GM21723 (cell line): ENCODE measurements at regions not wholly inside any gene's neighbourhood (a gene's known extent, or its start where the extent isn't known, plus 50 kb on each side); places are given as distances from the start of the nearest gene placed in this dataset.
"Not testable (repeated sequence)": the region's sequence is repeated elsewhere in the genome, so short reads cannot be mapped to it uniquely, and the experiment has no call there.

Source experiments
- ATAC-seq: cut with Tn5 transposase; IDR thresholded peaks from one replicate; pipeline ENCODE4 v1.9.1; 2021; ENCODE audit warnings: mild to moderate bottlenecking, moderate library complexity; ENCODE audit not compliant: unreplicated experiment

DNA sequence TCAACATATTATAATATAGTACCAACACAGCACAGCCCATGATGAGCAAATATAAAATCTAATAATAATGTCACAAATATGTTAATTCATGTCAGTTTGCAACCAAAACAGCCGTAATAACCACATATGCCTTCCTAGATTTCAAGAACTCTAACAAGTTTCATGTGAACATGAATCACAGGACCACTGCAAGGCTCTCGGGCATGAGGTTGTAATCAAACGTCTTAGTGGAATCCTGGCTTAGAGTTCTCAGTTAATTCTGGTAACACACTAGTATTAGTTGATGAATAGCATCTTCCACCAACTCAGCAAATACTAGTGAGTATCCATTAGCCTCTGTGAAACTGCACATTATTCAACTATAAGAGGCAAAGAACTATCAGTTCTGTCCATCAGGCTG is 379.3 kb upstream of the TENM3 start:
- no peak for ATAC-seq

DNA sequence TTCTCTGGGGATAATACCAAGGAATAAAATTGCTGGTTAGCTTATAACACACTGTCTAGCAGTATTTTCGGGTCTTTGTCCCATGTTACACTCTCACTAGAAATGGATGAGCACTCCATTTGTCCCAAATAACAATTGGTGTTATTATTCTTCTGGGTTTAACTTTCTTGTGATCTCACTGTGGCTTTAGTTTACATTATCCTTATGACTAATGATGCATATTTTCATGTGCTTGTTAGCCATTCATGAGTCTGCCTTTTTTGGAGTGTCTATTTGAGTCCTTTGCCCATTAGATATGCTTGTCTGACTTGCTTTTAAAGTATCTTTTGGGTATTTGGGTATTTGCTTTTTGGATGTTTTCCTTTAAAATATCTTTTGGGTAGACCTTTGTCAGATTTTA is 372.9 kb upstream of the TENM3 start:
- no peak for ATAC-seq

DNA sequence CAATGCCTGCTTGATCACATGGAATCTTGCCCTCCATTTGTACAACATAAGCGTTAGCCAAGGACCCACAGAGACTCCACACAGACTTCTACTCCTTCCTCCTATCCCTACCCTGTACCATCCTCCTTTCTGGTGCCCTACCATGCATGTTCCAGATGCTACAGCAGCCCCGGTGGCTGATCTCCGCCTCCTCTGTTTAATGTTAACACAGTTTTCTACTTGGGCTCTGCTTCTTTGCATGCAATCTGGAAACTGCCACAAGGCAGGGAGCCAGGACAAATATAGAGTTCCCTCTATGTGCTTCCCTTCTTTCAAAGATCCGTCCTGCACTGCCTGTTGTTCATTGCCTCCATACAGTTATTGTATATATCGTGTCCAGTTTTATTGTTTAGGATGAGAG is 368.6 kb upstream of the TENM3 start:
- no peak for ATAC-seq

DNA sequence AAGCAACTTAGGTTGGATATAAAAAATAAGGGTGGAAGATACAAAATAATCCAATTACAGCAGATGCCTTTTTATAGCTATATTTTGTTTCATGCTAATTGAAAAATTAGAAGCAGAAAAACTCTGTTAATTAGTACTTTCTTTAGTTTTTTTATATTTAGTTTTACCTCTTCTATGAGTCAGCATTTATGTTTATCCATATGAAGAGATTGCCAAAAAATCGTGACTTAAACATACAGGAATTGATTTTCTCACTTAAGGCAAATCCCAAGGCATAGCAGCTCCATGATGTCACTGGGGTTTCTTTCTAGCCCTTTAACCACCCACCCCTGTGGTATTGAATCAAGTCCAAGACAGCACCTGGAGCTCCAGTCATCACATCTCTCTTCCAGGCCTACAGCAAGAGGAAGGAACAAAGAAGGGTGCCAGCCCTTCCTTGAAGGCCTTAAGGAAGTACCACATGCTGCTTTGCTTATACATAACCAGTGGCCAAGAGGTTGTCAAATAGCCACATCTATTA is 365.8 kb upstream of the TENM3 start:
- ATAC-seq: no peak

DNA sequence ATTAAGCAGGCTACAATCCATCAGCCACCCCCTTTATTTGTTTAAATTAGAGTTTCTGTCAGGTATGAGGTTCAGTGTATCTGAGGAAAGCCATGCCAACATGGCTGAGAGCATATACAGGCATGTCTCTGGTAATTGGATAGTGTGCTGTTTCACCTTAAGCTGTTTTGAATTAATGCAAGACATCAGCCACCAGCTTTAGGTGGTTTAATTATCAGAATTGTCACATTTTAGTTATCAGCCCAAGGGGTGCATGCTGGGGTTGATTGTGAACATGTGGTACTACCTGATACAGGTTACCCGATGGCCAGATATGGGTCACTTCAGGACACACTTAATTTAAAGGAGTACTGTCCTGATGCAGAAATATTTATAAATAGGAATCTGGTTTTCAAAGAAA is 353.2 kb upstream of the TENM3 start:
- ATAC-seq: no peak

DNA sequence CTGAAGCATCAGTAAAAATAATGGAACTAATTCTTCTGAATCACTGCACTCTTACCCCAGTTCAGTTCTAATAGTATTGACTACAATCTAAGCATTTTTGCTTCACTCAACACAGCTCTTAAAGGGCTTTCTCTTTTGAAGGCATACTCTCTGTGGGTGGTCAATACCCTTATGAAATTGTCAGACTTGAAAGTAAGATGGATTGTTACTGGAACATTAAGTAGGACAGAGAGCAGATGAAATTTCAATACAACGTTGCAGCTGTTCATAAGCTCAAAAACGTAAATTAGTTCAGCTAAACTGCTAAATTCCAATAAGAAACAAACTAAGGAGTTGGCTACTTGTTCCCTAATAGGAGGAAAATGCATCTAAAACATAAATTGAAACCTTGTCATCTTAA is 352.3 kb upstream of the TENM3 start:
- ATAC-seq: no peak

DNA sequence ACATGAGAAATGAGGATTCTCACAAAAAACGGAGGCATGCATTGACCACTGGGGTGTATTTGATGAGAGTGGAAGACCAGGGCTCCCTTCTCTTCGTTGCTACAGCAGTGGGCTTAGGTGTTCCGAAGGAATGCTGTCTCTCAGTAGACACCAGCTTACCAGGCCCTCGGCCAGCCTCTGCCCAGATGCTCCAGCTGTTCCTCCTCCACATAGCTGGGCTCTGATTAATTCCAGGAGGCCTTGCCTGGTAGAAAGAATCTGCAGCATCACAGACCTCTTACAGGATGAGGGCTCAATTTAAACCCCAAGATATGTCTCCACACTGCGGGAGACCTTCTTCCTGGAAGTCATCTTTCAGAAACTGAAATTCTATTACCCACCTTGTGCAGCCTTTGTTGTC is 346.6 kb upstream of the TENM3 start:
- no peak for ATAC-seq

DNA sequence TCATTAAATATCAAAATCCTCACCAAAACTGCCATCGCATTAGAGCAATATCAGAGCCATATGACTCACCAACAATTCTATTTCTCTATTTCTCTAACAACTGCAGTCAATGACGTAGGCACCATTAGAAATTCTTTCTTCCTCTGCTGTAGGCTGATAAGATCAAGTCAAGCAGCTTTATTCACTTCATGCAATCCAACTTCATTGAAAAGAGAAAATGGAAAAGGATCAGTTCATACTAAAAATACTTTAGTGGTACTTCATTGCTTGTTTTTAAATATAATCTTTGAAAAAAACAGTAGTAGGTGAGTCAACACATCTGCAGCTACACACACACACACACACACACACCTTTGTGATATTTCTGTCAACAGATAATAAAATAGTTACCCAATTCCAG is 345.3 kb upstream of the TENM3 start:
- no peak for ATAC-seq

DNA sequence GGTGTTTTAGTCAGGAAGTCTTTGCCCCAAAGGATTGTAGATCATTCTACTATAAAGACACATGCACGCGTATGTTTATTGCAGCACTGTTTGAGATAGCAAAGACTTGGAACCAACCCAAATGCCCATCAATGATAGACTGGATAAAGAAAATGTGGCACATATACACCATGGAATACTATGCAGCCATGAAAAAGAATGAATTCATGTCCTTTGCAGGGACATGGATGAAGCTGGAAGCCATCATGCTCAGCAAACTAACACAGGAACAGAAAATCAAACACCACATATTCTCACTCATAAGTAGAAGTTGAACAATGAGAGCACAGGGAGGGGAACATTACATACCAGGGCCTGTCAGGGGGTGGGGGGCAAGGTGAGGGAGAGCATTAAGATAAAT is 340.8 kb upstream of the TENM3 start:
- ATAC-seq: not testable (repeated sequence)

DNA sequence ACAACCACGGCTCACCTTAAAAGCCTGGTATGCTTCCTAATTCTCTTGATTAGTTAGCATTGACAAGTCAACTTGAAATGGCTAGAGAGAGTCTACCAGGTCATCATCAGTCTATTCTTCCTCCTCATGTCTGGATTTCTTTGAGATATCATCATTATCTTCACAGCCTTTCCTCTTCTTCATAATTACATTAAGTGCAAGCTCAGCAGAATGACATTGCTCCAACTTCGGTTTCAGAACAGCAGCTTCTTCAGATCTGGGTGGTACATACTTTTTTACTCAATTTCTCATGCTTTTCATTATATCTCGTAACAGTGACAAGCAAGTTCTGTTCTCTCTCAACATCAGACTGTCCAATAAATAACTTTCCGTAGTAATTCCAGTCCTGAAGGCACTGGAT is 337.5 kb upstream of the TENM3 start:
- ATAC-seq: no peak

DNA sequence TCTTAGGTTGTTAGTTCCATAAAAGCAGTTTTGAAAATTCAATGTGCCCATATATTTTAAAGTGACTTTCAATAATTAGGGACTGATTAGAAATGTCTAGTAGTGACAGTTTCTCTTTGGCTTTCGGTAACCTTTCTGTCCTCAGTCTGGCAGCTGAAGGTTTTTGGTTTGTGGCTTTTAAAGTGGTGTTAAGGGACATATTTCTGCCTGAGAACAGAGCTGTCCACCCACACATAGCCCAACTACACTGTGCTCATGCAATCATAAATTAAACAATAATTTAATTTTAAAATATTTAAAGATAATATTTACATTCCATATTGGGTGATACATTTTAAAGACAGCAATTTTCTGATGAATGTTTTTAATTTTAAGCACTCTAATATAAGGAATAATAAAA is 335.0 kb upstream of the TENM3 start:
- no peak for ATAC-seq

DNA sequence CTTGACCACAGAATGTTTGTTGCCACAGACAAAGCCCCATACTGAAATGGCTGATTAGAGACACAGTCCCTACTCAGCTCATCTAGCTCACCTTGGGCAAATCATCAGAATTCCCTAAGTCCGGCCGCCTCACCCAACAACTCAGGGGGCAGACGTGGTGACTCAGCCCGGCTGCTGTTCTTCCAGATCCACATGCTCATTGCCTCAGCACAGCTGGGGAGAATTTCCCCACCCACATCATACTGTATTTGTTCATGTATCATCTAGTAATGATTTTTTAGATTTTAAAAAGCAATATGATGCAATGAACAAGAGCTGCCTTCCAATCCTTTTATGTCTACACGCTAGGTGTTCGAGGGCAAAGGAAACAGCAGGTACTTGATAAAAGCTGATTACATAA is 333.8 kb upstream of the TENM3 start:
- no peak for ATAC-seq

DNA sequence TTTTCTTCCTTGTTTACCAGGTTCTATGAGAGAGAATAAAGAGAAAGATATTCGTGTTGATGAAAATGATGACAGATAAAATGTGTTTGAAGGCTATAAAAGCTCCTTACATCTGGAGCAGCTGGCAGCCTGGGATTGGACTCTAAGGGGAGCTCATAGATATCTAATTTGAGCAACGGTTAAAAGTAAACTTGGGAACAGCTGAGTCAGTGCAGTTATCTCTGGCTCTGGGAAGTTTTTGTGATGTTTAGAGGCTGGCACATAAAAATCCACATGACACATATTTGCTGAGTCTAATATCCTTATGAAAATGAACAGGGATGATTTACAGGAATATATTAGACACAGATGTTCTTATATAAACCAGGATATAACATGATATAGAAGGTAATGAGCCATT is 331.8 kb upstream of the TENM3 start:
- ATAC-seq: no peak

DNA sequence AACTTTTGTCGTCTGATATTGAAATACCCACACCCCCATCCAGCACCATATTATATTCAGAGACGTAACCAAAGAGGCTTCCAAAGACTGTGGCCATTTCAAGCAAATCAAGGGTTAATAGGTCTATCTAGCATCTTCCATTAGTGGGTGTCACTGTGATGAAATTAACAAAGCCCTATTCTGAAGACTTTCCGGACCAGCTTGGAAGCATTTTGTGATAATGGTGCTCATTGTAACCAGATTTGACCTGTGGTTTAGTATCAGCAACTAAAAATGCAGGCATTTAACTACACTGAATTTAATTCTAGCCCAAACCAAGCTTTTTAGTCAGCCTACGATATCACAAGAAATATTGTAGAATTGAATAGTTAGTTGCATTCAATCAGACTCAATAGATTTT is 309.7 kb upstream of the TENM3 start:
- no peak for ATAC-seq

DNA sequence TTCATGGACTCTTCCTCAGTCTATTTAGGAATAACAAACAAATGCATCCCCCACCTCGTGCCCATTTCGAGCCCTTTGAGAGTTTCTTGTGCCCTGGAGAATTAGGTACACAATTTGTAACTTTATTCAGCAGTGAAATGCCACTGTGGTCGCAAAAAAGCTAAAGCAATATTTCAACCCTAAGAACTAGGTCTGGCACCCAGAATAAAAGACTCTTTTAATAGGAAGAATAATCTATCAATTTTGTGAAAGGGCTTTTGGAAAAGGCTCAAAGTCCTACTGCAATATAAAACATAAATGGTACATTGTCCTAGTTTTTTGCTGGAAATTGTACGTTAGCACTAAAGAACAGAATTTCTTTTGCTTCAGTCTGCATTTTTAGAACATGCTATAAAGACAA is 304.6 kb upstream of the TENM3 start:
- no peak for ATAC-seq

DNA sequence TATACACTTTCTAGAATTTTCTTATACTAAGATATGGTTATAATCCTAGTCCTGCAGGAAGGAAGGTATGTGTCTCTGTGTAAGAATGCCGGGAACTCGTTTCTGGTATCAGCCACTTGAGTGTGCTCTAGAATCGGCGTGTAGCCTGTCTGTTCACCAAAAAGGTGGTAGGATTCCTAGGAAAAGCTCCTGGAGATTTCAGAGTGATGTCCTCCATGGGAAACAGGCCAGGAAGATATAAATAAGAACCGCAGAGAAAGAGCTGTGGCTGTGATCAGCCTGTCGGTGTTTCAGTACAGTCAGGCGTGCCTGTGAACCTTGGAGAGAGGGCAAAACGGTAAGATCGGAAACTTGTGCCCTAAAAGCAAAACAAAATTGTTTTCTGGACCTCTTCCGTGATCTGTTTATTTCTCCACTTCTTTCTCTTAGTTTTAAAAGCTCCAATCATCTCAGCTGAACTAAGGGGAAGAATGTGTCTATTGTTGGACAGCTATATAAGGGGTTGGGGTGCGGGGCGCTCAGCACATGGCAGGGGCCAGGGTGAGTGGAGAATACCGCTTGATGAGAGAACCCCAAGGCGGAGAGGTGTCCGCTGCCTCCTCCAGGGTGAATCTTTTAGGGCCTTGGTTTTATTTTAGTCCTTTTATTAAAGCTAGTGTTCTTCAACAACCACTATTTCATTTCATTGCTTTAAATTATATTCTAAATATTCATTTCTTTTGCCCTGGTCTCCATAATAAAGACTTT is 303.8 kb upstream of the TENM3 start:
- no peak for ATAC-seq

DNA sequence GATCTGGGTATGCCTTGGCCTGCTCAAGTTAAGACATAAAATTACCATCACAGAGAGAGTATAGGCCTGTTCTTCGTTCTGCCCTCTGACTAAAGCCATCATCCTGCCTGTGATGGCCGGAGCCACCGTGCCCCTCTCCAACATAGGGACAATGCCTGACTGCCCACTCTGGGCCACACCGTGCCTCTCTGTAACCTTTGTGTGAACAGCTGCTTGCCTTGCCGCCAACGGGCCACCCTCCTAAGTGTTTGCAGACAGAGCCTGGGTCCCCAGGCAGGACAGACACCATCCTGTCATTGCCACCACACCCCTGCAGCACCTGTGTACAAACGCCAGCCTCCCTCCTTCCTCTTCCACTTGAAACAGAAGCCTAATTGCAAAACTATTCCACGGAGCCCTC is 298.7 kb upstream of the TENM3 start:
- ATAC-seq: no peak

DNA sequence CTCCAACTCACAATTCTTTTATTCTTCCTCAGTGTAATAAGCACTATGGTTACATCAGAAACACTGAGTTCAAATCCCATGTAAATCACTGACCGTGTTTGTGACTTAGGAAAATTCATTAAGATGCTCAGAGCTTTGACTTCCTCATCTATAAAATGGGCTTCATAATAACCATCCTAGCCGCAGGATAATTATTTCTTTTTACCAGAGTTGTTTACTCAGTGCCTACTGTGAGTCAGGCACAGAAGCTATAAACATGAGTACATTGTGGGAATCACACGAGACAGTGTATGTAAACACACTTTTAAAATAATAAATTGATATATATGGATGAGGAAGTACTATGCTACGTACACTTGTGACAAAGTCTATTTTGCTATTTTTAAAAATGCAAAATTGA is 296.3 kb upstream of the TENM3 start:
- no peak for ATAC-seq

DNA sequence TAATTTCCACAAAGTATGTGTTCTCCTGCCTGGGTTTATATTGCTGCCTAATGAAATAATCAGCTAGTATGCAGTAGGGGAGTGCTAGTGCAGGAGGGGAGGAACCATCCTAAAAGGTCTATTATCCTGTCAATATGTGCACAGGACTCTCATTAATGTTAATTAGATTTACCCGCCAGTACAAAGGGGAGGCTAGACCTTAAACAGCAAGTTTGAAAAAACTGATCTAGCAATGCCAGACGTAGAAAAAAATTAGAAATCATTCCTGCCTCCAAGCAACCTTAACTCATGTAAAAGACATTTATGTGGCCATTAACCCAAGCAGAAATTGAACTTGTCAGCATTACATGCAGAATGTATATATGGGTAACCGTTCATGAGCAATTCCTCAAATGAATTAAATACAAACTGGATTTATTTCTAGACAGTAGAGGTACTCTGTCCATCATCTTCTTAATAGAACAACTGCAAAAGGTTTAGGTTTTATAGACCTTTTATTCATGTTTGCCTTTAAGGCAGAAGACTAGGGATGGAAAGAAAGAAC is 294.3 kb upstream of the TENM3 start:
- no peak for ATAC-seq

DNA sequence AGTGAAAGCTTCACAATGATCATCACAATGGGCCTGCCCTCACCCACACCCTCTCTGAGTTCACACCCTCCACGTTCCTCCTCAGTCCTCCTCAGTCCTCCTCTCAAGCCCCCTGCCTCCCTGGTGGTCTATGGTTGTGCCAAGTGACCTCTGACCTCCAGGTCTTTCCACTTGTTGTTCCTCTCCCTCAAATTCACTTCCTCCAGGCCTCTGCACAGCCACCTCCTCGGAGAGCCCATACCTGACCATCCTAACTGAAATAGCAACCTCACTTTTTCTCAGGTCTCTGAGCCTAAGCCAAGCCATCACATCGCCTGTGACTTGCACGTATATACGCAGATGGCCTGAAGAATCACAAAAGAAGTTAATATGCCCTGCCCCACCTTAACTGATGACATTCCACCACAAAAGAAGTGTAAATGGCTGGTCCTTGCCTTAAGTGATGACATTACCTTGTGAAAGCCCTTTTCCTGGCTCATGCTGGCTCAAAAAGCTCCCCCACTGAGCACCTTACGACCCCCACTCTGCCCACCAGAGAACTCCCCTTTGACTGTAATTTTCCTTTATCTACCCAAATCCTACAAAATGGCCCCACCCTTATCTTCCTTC is 293.4 kb upstream of the TENM3 start:
- no peak for ATAC-seq

DNA sequence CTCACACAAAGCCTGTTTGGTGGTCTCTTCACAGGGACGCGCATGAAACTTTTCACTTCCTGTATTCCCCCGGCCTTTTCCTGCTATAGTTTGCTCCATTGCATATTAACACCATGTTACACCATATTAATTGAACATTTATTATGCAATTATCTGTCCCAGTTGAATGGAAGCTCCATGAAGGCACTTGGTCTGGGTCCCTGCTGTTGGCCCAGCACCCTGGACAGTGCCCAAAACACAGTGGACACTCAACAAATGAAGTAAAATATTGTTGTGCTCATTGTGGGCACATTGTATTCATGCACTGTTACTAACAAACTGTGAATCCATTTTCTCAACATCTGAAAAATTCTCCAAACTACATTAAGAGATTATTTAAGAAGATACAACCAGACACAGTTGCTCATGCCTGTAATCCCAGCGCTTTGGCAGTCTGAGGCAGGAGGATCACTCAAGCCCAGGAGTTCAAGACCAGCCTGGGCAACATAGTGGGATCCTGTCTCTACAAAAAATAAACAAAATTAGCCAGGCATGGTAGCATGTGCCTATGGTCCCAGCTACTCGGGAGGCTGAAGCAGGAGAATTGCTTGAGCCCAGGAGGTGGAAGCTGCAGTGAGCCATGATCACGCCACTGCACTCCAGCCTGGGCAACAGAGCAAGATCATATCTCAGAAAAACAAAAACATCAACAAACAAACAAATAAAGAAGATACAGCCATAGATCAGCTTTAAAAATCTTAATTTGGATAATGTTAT is 292.7 kb upstream of the TENM3 start:
- no peak for ATAC-seq

DNA sequence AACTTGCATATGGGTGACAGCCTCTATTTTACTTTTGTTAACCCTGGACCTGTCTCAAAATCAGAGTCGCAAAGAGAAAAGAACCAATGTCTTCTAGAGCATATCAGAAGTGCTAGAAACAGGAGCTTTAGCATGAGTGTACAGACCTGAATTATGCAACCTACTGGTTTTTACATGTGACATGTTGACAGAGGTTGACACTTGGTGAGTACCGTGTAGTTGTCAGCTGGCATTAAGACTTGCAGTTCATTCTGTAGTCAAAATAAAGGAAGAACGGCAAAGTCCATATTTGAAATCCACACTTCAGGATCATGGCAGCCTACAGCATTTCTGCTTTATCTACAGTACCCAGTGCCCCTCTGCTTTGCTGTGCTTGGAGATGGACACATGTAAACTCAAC is 291.9 kb upstream of the TENM3 start:
- ATAC-seq: no peak
